HUES48 (cell line): ENCODE measurements at regions not wholly inside any gene's neighbourhood (a gene's known extent, or its start where the extent isn't known, plus 50 kb on each side); places are given as distances from the start of the nearest gene placed in this dataset.

Source experiments
- H3K27ac ChIP-seq: one replicate; pipeline ENCODE4 v1.7.0; 2013; ENCODE audit warnings: low read depth, low read length, inconsistent platforms
- H3K27me3 ChIP-seq: 2 replicates; pipeline ENCODE4 v1.6.1; 2013; ENCODE audit warnings: mild to moderate bottlenecking, low read length; ENCODE audit not compliant: control insufficient read depth, insufficient read depth
- H3K36me3 ChIP-seq: 2 replicates; pipeline ENCODE4 v1.6.1; 2013; ENCODE audit warnings: low read length; ENCODE audit not compliant: control insufficient read depth, insufficient read depth
- H3K4me1 ChIP-seq: 2 replicates; pipeline ENCODE4 v1.6.1; 2013; ENCODE audit warnings: mild to moderate bottlenecking, low read length; ENCODE audit not compliant: control insufficient read depth, insufficient read depth
- H3K4me3 ChIP-seq: 2 replicates; pipeline ENCODE4 v1.5.1; 2013; ENCODE audit warnings: mild to moderate bottlenecking, low read depth, low read length
- H3K9ac ChIP-seq: 2 replicates; pipeline ENCODE4 v1.6.1; 2013; ENCODE audit warnings: mild to moderate bottlenecking, low read depth, low read length, moderate library complexity
- H3K9me3 ChIP-seq: 2 replicates; pipeline ENCODE4 v1.6.1; 2013; ENCODE audit warnings: low read length; ENCODE audit not compliant: control insufficient read depth, insufficient read depth

- Histone ChIP-seq H3K27me3 (no peaks in the 10 kb centered on the region), H3K9me3 (no peaks in the 10 kb centered on the region), H3K4me3 (no peak overlapping the region), H3K9ac (no peak overlapping the region), H3K36me3 (no peaks in the 10 kb centered on the region), H3K27ac (no peak overlapping the region), H3K4me1 (peaks cover 23% of the 10 kb centered on the region)
Observed at GRCh38 chr12:125208334-125208733, 143.1 kb downstream of the AACS start.

GRCh38 chr12:125208942-125209341 is 143.7 kb downstream of the AACS start:
- Histone ChIP-seq H3K27me3 (no peaks in the 10 kb centered on the region), H3K4me3 (no peak overlapping the region), H3K36me3 (no peaks in the 10 kb centered on the region), H3K27ac (peak overlapping the region; percentile 65), H3K9ac (no peak overlapping the region), H3K4me1 (peaks cover 23% of the 10 kb centered on the region), H3K9me3 (no peaks in the 10 kb centered on the region)

DNA sequence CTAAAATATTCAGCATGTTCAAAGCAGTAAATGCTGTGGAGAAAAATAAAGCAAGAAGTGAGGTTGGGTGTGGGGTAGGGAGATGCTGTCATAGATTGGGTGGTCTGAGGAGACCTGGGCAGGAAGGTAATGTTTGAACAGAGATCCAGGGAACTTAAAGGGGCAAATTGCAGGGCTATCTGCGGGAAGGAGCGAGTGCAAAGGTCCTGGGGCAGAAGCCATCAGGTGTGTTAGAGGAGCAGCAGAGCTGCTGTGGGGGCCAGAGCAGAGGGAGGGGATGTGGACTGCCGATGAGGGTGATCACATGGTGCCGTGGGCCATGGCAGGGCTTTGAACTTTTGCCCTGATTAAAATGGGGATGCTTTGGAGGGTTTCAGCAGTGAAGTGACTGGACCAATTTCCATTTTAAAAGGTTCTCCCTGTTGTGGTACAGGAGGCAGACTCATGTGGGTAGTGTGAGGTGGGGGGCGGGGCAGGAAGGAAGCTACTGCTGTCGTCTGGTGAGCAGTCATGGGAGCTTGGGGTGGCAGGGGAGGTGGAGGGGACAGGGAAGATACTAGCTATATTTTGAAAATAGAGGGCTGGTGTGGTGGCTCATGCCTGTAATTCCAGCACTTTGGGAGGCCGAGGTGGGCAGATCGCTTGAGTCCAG is 145.0 kb downstream of the AACS start:
- Histone ChIP-seq H3K4me3 (no peak overlapping the region), H3K27ac (no peak overlapping the region), H3K9me3 (no peaks in the 10 kb centered on the region), H3K27me3 (no peaks in the 10 kb centered on the region), H3K36me3 (no peaks in the 10 kb centered on the region), H3K9ac (no peak overlapping the region), H3K4me1 (peaks cover 23% of the 10 kb centered on the region)

DNA sequence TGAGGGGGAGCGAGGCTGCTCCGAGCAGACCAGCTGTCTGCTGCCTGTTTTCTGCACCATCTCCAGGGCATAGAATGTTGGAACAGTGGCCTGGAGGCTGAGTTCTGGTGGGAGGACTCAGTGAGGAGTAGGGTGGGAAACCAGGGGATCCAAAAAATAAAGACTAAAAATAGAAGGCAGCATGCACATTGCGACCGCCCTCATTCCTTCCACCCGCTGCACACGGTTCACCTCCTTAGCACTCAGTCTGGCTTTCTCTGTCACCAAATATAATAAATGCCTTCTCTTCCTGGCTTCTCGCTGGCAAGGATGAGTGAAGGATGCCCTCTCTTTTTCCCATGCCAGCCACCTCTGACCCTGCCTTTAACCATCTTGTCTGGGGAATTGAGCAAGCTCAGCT is 146.2 kb downstream of the AACS start:
- Histone ChIP-seq H3K27me3 (no peaks in the 10 kb centered on the region), H3K36me3 (no peaks in the 10 kb centered on the region), H3K4me1 (peaks cover 23% of the 10 kb centered on the region), H3K9me3 (no peaks in the 10 kb centered on the region), H3K27ac (no peak overlapping the region), H3K4me3 (no peak overlapping the region), H3K9ac (no peak overlapping the region)

GRCh38 chr12:125214289-125214688 is 149.1 kb downstream of the AACS start:
- H3K9me3 ChIP-seq, result no peaks in the 10 kb centered on the region
- 0 out of 2 replicates have a peak, but pooled peaks cover 2% of the 10 kb centered on the region for H3K36me3 ChIP-seq
- peaks cover 16% of the 10 kb centered on the region for H3K4me1 ChIP-seq
- H3K4me3 ChIP-seq, result no peak overlapping the region
- H3K9ac ChIP-seq, result no peak overlapping the region
- no peaks in the 10 kb centered on the region for H3K27me3 ChIP-seq
- no peak overlapping the region for H3K27ac ChIP-seq

DNA sequence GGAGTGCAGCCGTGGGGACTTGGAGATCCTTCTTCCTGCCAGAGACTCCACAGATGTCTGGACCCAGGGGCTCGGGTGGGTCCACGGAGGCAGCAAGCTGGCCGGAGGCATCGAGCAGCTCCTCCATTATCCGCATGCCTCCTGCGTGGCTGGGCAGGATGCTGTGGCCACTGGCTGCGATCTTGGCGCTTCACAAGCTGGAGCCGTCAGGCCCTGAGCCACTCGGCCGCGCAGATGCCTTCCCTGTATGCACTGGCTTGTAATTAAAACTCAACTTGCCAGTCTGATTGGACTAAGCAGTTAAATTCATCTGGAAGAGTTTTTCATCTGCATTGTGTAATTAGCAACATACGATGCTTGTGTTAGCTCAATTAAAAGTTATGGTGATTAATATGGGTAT is 151.5 kb downstream of the AACS start:
- Histone ChIP-seq H3K36me3 (peaks cover 5% of the 10 kb centered on the region; the same call in 1 of the 2 replicates), H3K4me1 (peaks cover 7% of the 10 kb centered on the region; the same call in 1 of the 2 replicates), H3K9ac (no peak overlapping the region), H3K9me3 (no peaks in the 10 kb centered on the region), H3K27ac (no peak overlapping the region), H3K27me3 (no peaks in the 10 kb centered on the region), H3K4me3 (no peak overlapping the region)

GRCh38 chr12:125217308-125217707 is 152.1 kb downstream of the AACS start:
- Histone ChIP-seq H3K9me3 (no peaks in the 10 kb centered on the region), H3K27ac (no peak overlapping the region), H3K4me3 (no peak overlapping the region), H3K36me3 (peaks cover 5% of the 10 kb centered on the region; the same call in 1 of the 2 replicates), H3K9ac (no peak overlapping the region), H3K27me3 (no peaks in the 10 kb centered on the region), H3K4me1 (peaks cover 7% of the 10 kb centered on the region; the same call in 1 of the 2 replicates)

GRCh38 chr12:125218952-125219351 is 153.7 kb downstream of the AACS start:
- H3K9me3 ChIP-seq, result no peaks in the 10 kb centered on the region
- H3K36me3 ChIP-seq, result peaks cover 5% of the 10 kb centered on the region; the same call in 1 of the 2 replicates

GRCh38 chr12:125220404-125221273 is 155.4 kb downstream of the AACS start:
- Histone ChIP-seq H3K9ac (no peak overlapping the region), H3K27me3 (no peaks in the 10 kb centered on the region), H3K9me3 (no peaks in the 10 kb centered on the region), H3K27ac (no peak overlapping the region), H3K4me3 (no peak overlapping the region), H3K4me1 (peaks cover 7% of the 10 kb centered on the region; the same call in 1 of the 2 replicates), H3K36me3 (peaks cover 5% of the 10 kb centered on the region; the same call in 1 of the 2 replicates)

More at GRCh38 chr12:125218952-125219351, 153.7 kb downstream of the AACS start:
- Histone ChIP-seq H3K27me3 (no peaks in the 10 kb centered on the region), H3K9ac (no peak overlapping the region), H3K27ac (no peak overlapping the region), H3K4me1 (peaks cover 7% of the 10 kb centered on the region; the same call in 1 of the 2 replicates), H3K4me3 (no peak overlapping the region)

GRCh38 chr12:125221602-125222001 is 156.4 kb downstream of the AACS start:
- no peak overlapping the region for H3K9ac ChIP-seq
- no peaks in the 10 kb centered on the region for H3K9me3 ChIP-seq
- peaks cover 5% of the 10 kb centered on the region; the same call in 1 of the 2 replicates for H3K36me3 ChIP-seq
- peaks cover 7% of the 10 kb centered on the region; the same call in 1 of the 2 replicates for H3K4me1 ChIP-seq
- no peak overlapping the region for H3K4me3 ChIP-seq
- no peak overlapping the region for H3K27ac ChIP-seq
- H3K27me3 ChIP-seq, result no peaks in the 10 kb centered on the region

DNA sequence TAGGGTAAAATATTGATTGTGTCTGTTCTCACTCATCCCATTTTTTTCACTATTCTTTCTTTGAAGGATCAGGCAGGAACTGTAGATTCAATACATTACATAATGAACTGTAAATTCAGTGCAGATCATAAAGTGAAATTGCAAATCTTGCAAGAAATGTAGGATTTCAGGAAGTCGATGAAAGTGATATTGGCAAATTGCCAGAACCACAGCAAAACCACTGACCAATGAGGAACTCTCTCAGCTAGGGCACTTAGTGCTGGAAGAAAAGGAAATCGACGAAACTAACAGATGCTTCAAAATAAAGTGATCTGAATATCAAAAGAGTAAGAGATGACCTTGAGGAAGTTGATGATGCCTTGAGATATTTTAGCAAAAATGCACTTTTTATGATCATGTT is 157.6 kb downstream of the AACS start:
- no peaks in the 10 kb centered on the region for H3K9me3 ChIP-seq
- H3K4me1 ChIP-seq, result peaks cover 5% of the 10 kb centered on the region; the same call in 1 of the 2 replicates
- no peak overlapping the region for H3K4me3 ChIP-seq
- H3K9ac ChIP-seq, result no peak overlapping the region
- no peak overlapping the region for H3K27ac ChIP-seq
- no peaks in the 10 kb centered on the region for H3K27me3 ChIP-seq
- H3K36me3 ChIP-seq, result peaks cover 5% of the 10 kb centered on the region; the same call in 1 of the 2 replicates
